Common myeloid progenitor, CD34-positive (primary cell): ENCODE measurements at regions not wholly inside any gene's neighbourhood (a gene's known extent, or its start where the extent isn't known, plus 50 kb on each side); places are given as distances from the start of the nearest gene placed in this dataset.

Source experiments
- CTCF ChIA-PET: fragments of 350-600 bp; sonication (Branson Sonifier 250); formaldehyde crosslinking; loops from one replicate; lab custom pipeline; 2021; ENCODE audit warnings: antibody characterized with exemption; lab: Charles Lee
- POLR2A ChIA-PET: fragments of 350-600 bp; sonication (Branson Sonifier 250); formaldehyde crosslinking; loops from one replicate; lab custom pipeline; 2021; ENCODE audit warnings: antibody characterized with exemption; lab: Charles Lee
- DNase-seq, 3 donors: peaks; one replicate each; pipeline versions ENCODE4 v3.0.0 to v3.0.0-alpha.2; 2013
- H3K27ac ChIP-seq, 2 experiments: 1 replicate in 1 of 2; 2 replicates in 1 of 2; pipeline ENCODE4 v1.7.0; 2013; ENCODE audit warnings: inconsistent platforms in 2 of 2, low read length in 2 of 2, mild to moderate bottlenecking in 2 of 2, low read depth in 1 of 2, moderate library complexity in 1 of 2; ENCODE audit not compliant: severe bottlenecking in 2 of 2, insufficient read depth in 1 of 2, poor library complexity in 1 of 2
- H3K27me3 ChIP-seq, 5 experiments: replicated peaks in 2 of 5; 1 replicate in 3 of 5; 2 replicates in 2 of 5; pipeline versions ENCODE4 v1.6.1 to v1.7.0; 2013; ENCODE audit warnings: low read length in 4 of 5, mild to moderate bottlenecking in 2 of 5, moderate library complexity in 2 of 5, inconsistent platforms in 1 of 5; ENCODE audit not compliant: insufficient read depth in 5 of 5, control insufficient read depth in 4 of 5
- H3K36me3 ChIP-seq, 4 experiments: 1 replicate in 2 of 4; 2 replicates in 2 of 4; pipeline versions ENCODE4 v1.6.1 to v1.7.0; 2013; ENCODE audit warnings: low read length in 3 of 4, control low read depth in 1 of 4, mild to moderate bottlenecking in 1 of 4; ENCODE audit not compliant: control insufficient read depth in 4 of 4, insufficient read depth in 4 of 4
- H3K4me1 ChIP-seq, 4 experiments: 1 replicate in 3 of 4; 2 replicates in 1 of 4; pipeline versions ENCODE4 v1.6.1 to v1.7.1; 2013; ENCODE audit warnings: low read length in 3 of 4, mild to moderate bottlenecking in 3 of 4, control low read depth in 1 of 4, inconsistent platforms in 1 of 4, moderate library complexity in 1 of 4; ENCODE audit not compliant: control insufficient read depth in 4 of 4, insufficient read depth in 4 of 4; ENCODE audit errors: control extremely low read depth in 1 of 4
- H3K4me3 ChIP-seq, 7 experiments: 1 replicate in 4 of 7; 2 replicates in 3 of 7; pipeline versions ENCODE4 v1.5.1 to v1.7.0; 2013; ENCODE audit warnings: mild to moderate bottlenecking in 7 of 7, low read length in 6 of 7, moderate library complexity in 6 of 7, inconsistent platforms in 2 of 7, low read depth in 2 of 7, control low read depth in 1 of 7; ENCODE audit not compliant: insufficient read depth in 4 of 7, control insufficient read depth in 1 of 7; ENCODE audit errors: extremely low read depth in 1 of 7
- H3K9me3 ChIP-seq, 5 experiments: 1 replicate in 4 of 5; 2 replicates in 1 of 5; pipeline versions ENCODE4 v1.6.1 to v1.7.1; 2013; ENCODE audit warnings: low read length in 4 of 5, mild to moderate bottlenecking in 2 of 5, inconsistent platforms in 1 of 5, low read depth in 1 of 5, moderate library complexity in 1 of 5; ENCODE audit not compliant: control insufficient read depth in 4 of 5, insufficient read depth in 2 of 5; ENCODE audit errors: control extremely low read depth in 1 of 5
- WGBS: methylation state at CpG from one replicate; pipeline ENCODE4 v1.1.5; 2013; ENCODE audit not compliant: insufficient coverage; 5-methylcytosine and 5-hydroxymethylcytosine counted together

DNA sequence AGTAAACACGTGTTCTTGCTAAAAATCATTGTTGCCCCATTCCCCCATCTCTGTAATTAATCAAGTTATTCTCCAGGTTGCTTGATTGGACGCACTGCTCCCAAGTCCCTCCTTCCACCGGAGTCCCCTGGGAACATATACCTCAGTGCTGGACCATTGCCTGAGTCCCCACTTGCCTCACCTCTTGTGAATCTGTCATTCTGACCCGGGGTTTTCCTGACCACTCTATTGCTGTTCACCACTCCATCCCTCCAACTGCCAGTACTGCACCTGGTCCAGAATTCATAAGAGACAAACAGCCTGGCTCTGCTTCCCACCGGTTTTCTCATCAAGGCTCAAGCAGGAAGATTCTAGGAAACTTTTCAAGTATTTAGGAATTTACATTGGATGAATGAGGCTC is 555.9 kb downstream of the VRK1 start:
- POLR2A ChIA-PET: no interaction called here

DNA sequence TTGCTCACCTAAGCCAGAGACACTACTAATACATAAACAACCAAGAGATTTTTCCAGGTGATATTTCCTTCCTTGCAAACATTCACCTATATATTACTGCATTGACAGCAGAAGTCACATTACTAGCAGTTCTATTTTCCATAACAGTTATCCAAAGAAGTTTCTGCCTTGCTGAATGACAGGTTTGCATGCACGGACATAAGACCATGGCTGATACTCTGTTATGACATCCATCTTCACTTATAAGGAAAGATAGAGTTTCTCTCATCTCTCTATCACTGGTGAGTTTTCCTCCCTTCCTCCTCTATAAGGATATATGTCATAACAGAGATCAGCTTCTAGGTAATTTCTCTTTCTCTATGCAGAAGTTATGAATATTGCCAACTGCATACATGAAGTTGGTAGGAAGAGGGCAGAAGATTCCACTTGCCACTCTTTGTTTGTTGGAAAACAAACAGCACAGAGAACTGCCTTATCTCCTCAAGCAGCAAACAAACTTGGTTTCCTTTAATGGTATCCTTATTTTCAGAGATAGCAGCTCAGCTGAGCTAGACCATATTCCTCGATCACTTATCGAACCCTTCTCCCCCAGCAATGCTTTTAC is 557.0 kb downstream of the VRK1 start:
- no peaks in the 10 kb centered on the region for H3K36me3 ChIP-seq
- no peak for DNase-seq
- CTCF ChIA-PET: no interaction called here
- 74% methylated on average over 2 of the region's 3 CpGs for WGBS
- H3K4me3 ChIP-seq: no peak overlapping the region
- POLR2A ChIA-PET: no interaction called here
- H3K27me3 ChIP-seq: peaks cover 0 to 2% (median 0%) of the 10 kb centered on the region in 5 experiments
- no peaks in the 10 kb centered on the region for H3K4me1 ChIP-seq
- H3K27ac ChIP-seq: no peak overlapping the region
- no peaks in the 10 kb centered on the region for H3K9me3 ChIP-seq

More for the DNA sequence above, 555.9 kb downstream of the VRK1 start:
- DNase-seq: no peak
- no peak overlapping the region for H3K4me3 ChIP-seq
- CTCF ChIA-PET: no interaction called here
- WGBS: 96% methylated on average over 5 of the region's 5 CpGs
- no peaks in the 10 kb centered on the region for H3K36me3 ChIP-seq
- H3K4me1 ChIP-seq: no peaks in the 10 kb centered on the region
- H3K27me3 ChIP-seq: peaks cover 0 to 2% (median 0%) of the 10 kb centered on the region in 5 experiments
- no peaks in the 10 kb centered on the region for H3K9me3 ChIP-seq
- no peak overlapping the region for H3K27ac ChIP-seq

DNA sequence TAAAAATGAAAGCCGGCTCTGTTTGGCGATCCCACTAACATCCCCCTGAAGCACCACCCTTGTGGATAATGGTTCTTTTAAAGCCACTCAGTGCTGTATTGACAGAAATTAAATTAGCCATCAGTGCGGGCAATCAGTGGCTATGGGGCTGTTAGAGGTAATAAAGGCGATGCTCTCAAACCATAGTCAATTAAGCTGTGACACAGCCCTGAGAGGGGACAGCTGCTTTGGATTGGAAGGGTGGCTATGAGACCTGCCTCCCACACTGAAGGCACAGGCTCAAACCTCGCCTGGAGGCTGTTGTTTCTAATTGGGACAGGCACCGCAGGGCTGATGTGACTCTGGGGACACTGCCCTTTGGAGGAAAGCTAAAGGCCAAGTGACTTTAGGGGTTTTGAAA is 562.2 kb downstream of the VRK1 start:
- DNase-seq: no peak
- WGBS: 98% methylated on average over 5 of the region's 6 CpGs
- ChIA-PET POLR2A (interaction anchor here (0.9 kb wide), 1 partner anchor 22 kb away, joined by 3 read pairs; no protein-coding TSS in a partner anchor), CTCF (no interaction called here)
- no peaks in the 10 kb centered on the region for H3K36me3 ChIP-seq
- no peaks in the 10 kb centered on the region for H3K9me3 ChIP-seq
- no peak overlapping the region for H3K27ac ChIP-seq
- H3K27me3 ChIP-seq: peaks cover 0 to 2% (median 0%) of the 10 kb centered on the region in 5 experiments
- H3K4me1 ChIP-seq: no peaks in the 10 kb centered on the region
- no peak overlapping the region for H3K4me3 ChIP-seq

DNA sequence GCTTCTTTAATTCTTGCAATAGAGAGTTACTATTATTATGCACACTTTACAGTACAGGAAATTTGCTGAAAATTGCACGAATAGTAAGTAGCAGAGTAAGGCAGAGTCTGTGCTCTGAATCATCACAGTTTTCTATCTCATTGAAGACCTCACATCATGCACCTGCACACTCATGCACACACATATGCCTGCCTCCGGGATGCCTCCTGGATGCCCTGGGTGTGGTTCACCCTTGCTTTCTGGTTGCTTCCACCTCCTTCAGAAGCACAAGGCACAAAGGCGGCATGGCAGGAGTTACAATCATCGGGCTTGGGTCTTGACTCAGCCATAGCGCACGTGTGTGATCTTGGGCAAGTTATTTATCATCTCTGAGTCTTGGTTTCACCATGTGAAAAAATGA is 564.0 kb downstream of the VRK1 start:
- DNase-seq: no peak
- Histone ChIP-seq H3K9me3 (no peaks in the 10 kb centered on the region), H3K4me3 (no peak overlapping the region), H3K36me3 (no peaks in the 10 kb centered on the region), H3K4me1 (no peaks in the 10 kb centered on the region), H3K27ac (no peak overlapping the region), H3K27me3 (peaks cover 0 to 4% (median 0%) of the 10 kb centered on the region in 5 experiments)
- ChIA-PET CTCF (no interaction called here), POLR2A (no interaction called here)
- 100% methylated on average over 5 of the region's 6 CpGs for WGBS

DNA sequence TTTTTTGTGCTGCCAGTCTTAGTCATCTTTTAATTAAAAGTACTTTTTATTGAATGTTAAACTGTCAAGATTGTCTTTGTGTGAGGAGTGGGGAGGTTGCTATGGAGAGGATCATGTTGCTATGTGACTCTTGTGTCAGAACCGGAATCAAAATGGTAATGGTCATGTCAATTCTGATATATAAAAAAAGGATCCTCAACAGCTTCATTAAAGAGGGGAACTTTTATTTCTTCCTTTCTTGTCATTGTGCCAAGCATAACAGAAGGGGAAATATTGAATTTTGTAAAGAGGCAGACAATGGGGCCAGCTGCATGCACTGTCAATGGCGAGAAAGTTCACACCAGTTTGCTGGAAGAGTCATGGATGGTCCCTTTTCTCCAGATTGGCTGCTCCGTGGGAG is 564.8 kb downstream of the VRK1 start:
- Histone ChIP-seq H3K36me3 (no peaks in the 10 kb centered on the region), H3K27me3 (peaks cover 0 to 4% (median 0%) of the 10 kb centered on the region in 5 experiments), H3K4me3 (no peak overlapping the region), H3K4me1 (no peaks in the 10 kb centered on the region), H3K9me3 (no peaks in the 10 kb centered on the region), H3K27ac (no peak overlapping the region)
- no peak for DNase-seq
- CTCF ChIA-PET: no interaction called here
- 100% methylated on average over 1 of the region's 3 CpGs for WGBS
- POLR2A ChIA-PET: no interaction called here

DNA sequence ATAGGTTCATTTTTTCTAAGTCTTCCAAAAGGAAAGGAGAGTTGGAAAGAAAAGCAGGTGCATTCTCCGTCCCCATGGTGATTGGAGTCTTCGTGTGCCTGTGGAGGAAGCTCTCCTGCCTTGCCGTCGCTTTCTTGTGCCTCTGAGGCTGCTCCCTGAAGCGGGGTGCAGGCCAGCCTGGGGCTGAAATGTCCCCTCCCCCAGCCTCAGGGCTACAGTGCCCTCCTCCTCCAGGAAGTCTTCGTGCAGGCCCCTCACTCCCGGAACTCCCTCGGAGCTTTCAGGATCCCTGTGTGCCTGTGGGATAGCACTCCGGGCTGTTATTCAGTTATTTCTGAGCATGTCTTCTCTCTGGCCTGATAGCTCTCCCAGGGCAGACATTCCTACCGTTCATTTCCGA is 569.2 kb downstream of the VRK1 start:
- no peak overlapping the region for H3K27ac ChIP-seq
- WGBS: 97% methylated on average over 7 of the region's 11 CpGs
- CTCF ChIA-PET: no interaction called here
- DNase-seq: no peak
- no peaks in the 10 kb centered on the region for H3K4me1 ChIP-seq
- H3K4me3 ChIP-seq: no peak overlapping the region
- no peaks in the 10 kb centered on the region for H3K36me3 ChIP-seq
- POLR2A ChIA-PET: interaction anchor here (0.6 kb wide), 2 partner anchors 43 to 344 kb away, joined by 3 read pairs; no protein-coding TSS in a partner anchor
- H3K27me3 ChIP-seq: peaks cover 0 to 1% (median 0%) of the 10 kb centered on the region in 5 experiments
- H3K9me3 ChIP-seq: peaks cover 0 to 1% (median 0%) of the 10 kb centered on the region in 5 experiments

DNA sequence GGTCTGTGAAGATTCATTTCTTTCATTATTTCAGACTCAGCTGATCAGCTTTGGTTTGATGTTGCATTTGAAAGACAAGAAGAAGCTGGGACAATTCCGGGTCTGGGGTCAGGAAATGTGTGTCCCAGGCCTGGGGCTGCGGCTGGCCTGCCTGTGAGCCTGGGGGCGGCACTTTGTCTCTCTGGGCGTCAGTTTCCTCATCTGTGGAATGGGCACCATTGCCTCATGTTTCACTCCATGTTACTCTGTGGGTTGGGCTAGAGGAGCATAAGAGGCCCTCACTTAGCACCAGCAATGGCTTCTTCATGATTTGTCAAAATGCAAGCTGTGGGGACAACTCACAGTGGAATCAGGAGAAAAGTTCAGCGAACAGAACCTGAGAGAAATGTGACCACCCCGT is 570.1 kb downstream of the VRK1 start:
- CTCF ChIA-PET: no interaction called here
- DNase-seq: no peak
- no peaks in the 10 kb centered on the region for H3K36me3 ChIP-seq
- WGBS: 79% methylated on average over 6 of the region's 6 CpGs
- H3K27me3 ChIP-seq: peaks cover 0 to 1% (median 0%) of the 10 kb centered on the region in 5 experiments
- H3K27ac ChIP-seq: no peak overlapping the region
- H3K9me3 ChIP-seq: peaks cover 0 to 1% (median 0%) of the 10 kb centered on the region in 5 experiments
- no peaks in the 10 kb centered on the region for H3K4me1 ChIP-seq
- H3K4me3 ChIP-seq: no peak overlapping the region
- POLR2A ChIA-PET: no interaction called here
